Ecto neural progenitor cell (in vitro differentiated cells): ENCODE measurements at regions not wholly inside any gene's neighbourhood (a gene's known extent, or its start where the extent isn't known, plus 50 kb on each side); places are given as distances from the start of the nearest gene placed in this dataset.
"Not testable (repeated sequence)": the region's sequence is repeated elsewhere in the genome, so short reads cannot be mapped to it uniquely, and the experiment has no call there.

Experiments
- DNase-seq: peaks from one replicate; pipeline ENCODE4 v3.0.0-alpha.2; 2018; ENCODE audit warnings: low spot score

- not testable (repeated sequence) for DNase-seq
Measured at GRCh38 chr16:10275214-10275996, 93.2 kb upstream of the GRIN2A start.

- DNase-seq: no peak
Measured at GRCh38 chr16:10277597-10277996, 95.4 kb upstream of the GRIN2A start.

- no peak for DNase-seq
Measured at GRCh38 chr16:10280262-10281170, 98.3 kb upstream of the GRIN2A start.

- no peak for DNase-seq
Measured at GRCh38 chr16:10282367-10282766, 100.1 kb upstream of the GRIN2A start.

- DNase-seq: not testable (repeated sequence)
Measured at GRCh38 chr16:10283246-10283645, 101.0 kb upstream of the GRIN2A start.

GRCh38 chr16:10290467-10291105 is 95.3 kb upstream of the ATF7IP2 start:
- DNase-seq: not testable (repeated sequence)

- DNase-seq: not testable (repeated sequence)
Measured at GRCh38 chr16:10292197-10292596, 93.7 kb upstream of the ATF7IP2 start.

GRCh38 chr16:10292976-10293375 is 92.9 kb upstream of the ATF7IP2 start:
- DNase-seq: not testable (repeated sequence)

GRCh38 chr16:10294153-10294552 is 91.7 kb upstream of the ATF7IP2 start:
- DNase-seq: not testable (repeated sequence)

GRCh38 chr16:10296956-10297340 is 88.9 kb upstream of the ATF7IP2 start:
- DNase-seq: no peak

GRCh38 chr16:10297341-10298006 is 88.4 kb upstream of the ATF7IP2 start:
- DNase-seq: no peak

GRCh38 chr16:10300905-10301304 is 85.0 kb upstream of the ATF7IP2 start:
- no peak for DNase-seq

GRCh38 chr16:10301547-10301946 is 84.3 kb upstream of the ATF7IP2 start:
- DNase-seq: not testable (repeated sequence)

GRCh38 chr16:10305912-10306311 is 79.9 kb upstream of the ATF7IP2 start:
- no peak for DNase-seq

GRCh38 chr16:10308305-10309193 is 77.3 kb upstream of the ATF7IP2 start:
- DNase-seq: no peak

- no peak for DNase-seq
Measured at GRCh38 chr16:10309271-10309932, 76.5 kb upstream of the ATF7IP2 start.

GRCh38 chr16:10312008-10312407 is 73.9 kb upstream of the ATF7IP2 start:
- DNase-seq: no peak

- no peak for DNase-seq
Measured at GRCh38 chr16:10312784-10313724, 72.8 kb upstream of the ATF7IP2 start.

GRCh38 chr16:10314317-10314716 is 71.5 kb upstream of the ATF7IP2 start:
- no peak for DNase-seq
